GM23338 (cell line): ENCODE measurements at regions not wholly inside any gene's neighbourhood (a gene's known extent, or its start where the extent isn't known, plus 50 kb on each side); places are given as distances from the start of the nearest gene placed in this dataset.

ENCODE experiments used
- ATAC-seq: fragments of 200-7000 bp; cut with Tn5 transposase; 3 replicates; pipeline ENCODE4 v1.9.1; 2020
- DNase-seq: peaks from one replicate; pipeline ENCODE4 v3.0.0-alpha.2; 2015; ENCODE audit warnings: low spot score
- H2AFZ ChIP-seq: fragments of 200-600 bp; sonication (generic); 2 replicates; pipeline ENCODE4 v1.8.0; 2016; ENCODE audit warnings: antibody characterized with exemption, mild to moderate bottlenecking, moderate library complexity
- H3F3A ChIP-seq: fragments of 200-600 bp; sonication (generic); replicated peaks from 2 replicates; pipeline ENCODE4 v1.8.0; 2017; ENCODE audit warnings: antibody characterized with exemption, mixed run types, low read depth
- H3K27ac ChIP-seq: fragments of 200-600 bp; sonication (generic); 2 replicates; pipeline ENCODE4 v1.6.1; 2016; ENCODE audit warnings: low read depth
- H3K27me3 ChIP-seq: fragments of 200-600 bp; sonication (generic); 2 replicates; pipeline ENCODE4 v1.8.0; 2016; ENCODE audit warnings: mild to moderate bottlenecking, mixed run types, moderate library complexity; ENCODE audit not compliant: insufficient read depth
- H3K36me3 ChIP-seq: fragments of 200-600 bp; sonication (generic); 2 replicates; pipeline ENCODE4 v1.8.0; 2016; ENCODE audit warnings: mild to moderate bottlenecking; ENCODE audit not compliant: insufficient read depth
- H3K4me1 ChIP-seq: fragments of 200-600 bp; sonication (generic); 2 replicates; pipeline ENCODE4 v1.8.0; 2016; ENCODE audit warnings: mild to moderate bottlenecking, moderate library complexity; ENCODE audit not compliant: insufficient read depth
- H3K4me2 ChIP-seq: fragments of 200-600 bp; sonication (generic); 2 replicates; pipeline ENCODE4 v1.7.1; 2017; ENCODE audit warnings: mixed run types
- H3K4me3 ChIP-seq: fragments of 200-600 bp; sonication (generic); 2 replicates; pipeline ENCODE4 v1.6.1; 2016; ENCODE audit warnings: mixed run types
- H3K79me2 ChIP-seq: fragments of 200-600 bp; sonication (generic); replicated peaks from 2 replicates; pipeline ENCODE4 v1.8.0; 2017; ENCODE audit warnings: mild to moderate bottlenecking; ENCODE audit not compliant: insufficient read depth
- H3K9me2 ChIP-seq: fragments of 200-600 bp; sonication (generic); 2 replicates; pipeline ENCODE4 v1.8.0; 2017; ENCODE audit not compliant: insufficient read depth
- H4K20me1 ChIP-seq: fragments of 200-600 bp; sonication (generic); replicated peaks from 2 replicates; pipeline ENCODE4 v1.8.0; 2017; ENCODE audit warnings: mild to moderate bottlenecking; ENCODE audit not compliant: insufficient read depth
- H3K27ac Mint-ChIP-seq: 2 replicates; pipeline ENCODE4 v1.8.0; 2020; ENCODE audit warnings: inconsistent platforms, mild to moderate bottlenecking, moderate library complexity, mixed read lengths
- H3K27me3 Mint-ChIP-seq: 3 replicates; pipeline ENCODE4 v1.8.0; 2022; ENCODE audit warnings: low read depth, mild to moderate bottlenecking, moderate library complexity, mixed read lengths, inconsistent platforms; ENCODE audit not compliant: insufficient read depth, poor library complexity
- H3K36me3 Mint-ChIP-seq: 3 replicates; pipeline ENCODE4 v1.8.0; 2021; ENCODE audit warnings: low read depth, mild to moderate bottlenecking, inconsistent platforms, moderate library complexity, mixed read lengths
- H3K4me1 Mint-ChIP-seq: 3 replicates; pipeline ENCODE4 v1.8.0; 2020; ENCODE audit warnings: mild to moderate bottlenecking, inconsistent platforms, mixed read lengths
- H3K4me3 Mint-ChIP-seq: 3 replicates; pipeline ENCODE4 v1.8.0; 2021; ENCODE audit warnings: moderate library complexity, mild to moderate bottlenecking, inconsistent platforms, mixed read lengths
- H3K9me3 Mint-ChIP-seq: 3 replicates; pipeline ENCODE4 v1.8.0; 2020; ENCODE audit warnings: moderate library complexity, mild to moderate bottlenecking, inconsistent platforms, mixed read lengths
- CTCF ChIP-seq, 2 experiments: fragments of 200-600 bp in 1 of 2; sonication (generic) in 1 of 2; conservative IDR thresholded peaks; 2 replicates each; pipeline versions ENCODE4 v1.5.1 to v1.6.1; 2016 to 2017; ENCODE audit warnings: antibody characterized with exemption in 2 of 2, low read depth in 2 of 2, mild to moderate bottlenecking in 2 of 2, moderate library complexity in 1 of 2
- EZH2phosphoT487 ChIP-seq: fragments of 200-600 bp; sonication (generic); IDR thresholded peaks from one replicate; pipeline ENCODE4 v1.8.1; 2018; ENCODE audit warnings: antibody characterized with exemption; ENCODE audit not compliant: unreplicated experiment
- JUNB ChIP-seq: IDR thresholded peaks from one replicate; pipeline ENCODE4 v1.6.1; 2016; ENCODE audit warnings: antibody characterized with exemption; ENCODE audit not compliant: unreplicated experiment
- STAT1 ChIP-seq: IDR thresholded peaks from one replicate; pipeline ENCODE4 v1.6.1; 2016; ENCODE audit warnings: antibody characterized with exemption; ENCODE audit not compliant: unreplicated experiment
- ZNF114 ChIP-seq: fragments of 250-450 bp; sonication (Bioruptor Pico); IDR thresholded peaks from 2 replicates; pipeline ENCODE4 v1.5.0; 2020; ENCODE audit warnings: mild to moderate bottlenecking, moderate library complexity
- ZNF462 ChIP-seq: fragments of 250-450 bp; sonication (Bioruptor Pico); IDR thresholded peaks from 2 replicates; pipeline ENCODE4 v1.5.0; 2020; ENCODE audit warnings: mild to moderate bottlenecking, moderate library complexity

GRCh38 chr6:121849477-121849876 is 414.0 kb downstream of the GJA1 start:
- H3K27me3 Mint-ChIP-seq: no peaks in the 10 kb centered on the region
- H3K79me2 ChIP-seq: no peaks in the 10 kb centered on the region
- H3K4me3 ChIP-seq: no peak overlapping the region
- no peak overlapping the region for H3K4me3 Mint-ChIP-seq
- H3K36me3 ChIP-seq: no peaks in the 10 kb centered on the region
- peaks cover 4% of the 10 kb centered on the region; the same call in 1 of the 3 replicates for H3K36me3 Mint-ChIP-seq
- DNase-seq: peak; percentile 97
- H4K20me1 ChIP-seq: no peaks in the 10 kb centered on the region
- no peak overlapping the region for H3K27ac Mint-ChIP-seq
- no peaks in the 10 kb centered on the region for H3F3A ChIP-seq
- no peaks in the 10 kb centered on the region for H3K27me3 ChIP-seq
- H3K4me2 ChIP-seq: no peak overlapping the region
- H3K4me1 Mint-ChIP-seq: peaks cover 40% of the 10 kb centered on the region
- peak; percentile 83 for ATAC-seq
- 0 out of 3 replicates have a peak, but pooled peaks cover 3% of the 10 kb centered on the region for H3K9me3 Mint-ChIP-seq
- no peak overlapping the region for H3K27ac ChIP-seq
- no peaks in the 10 kb centered on the region for H3K9me2 ChIP-seq
- H2AFZ ChIP-seq: no peak overlapping the region
- peaks cover 30% of the 10 kb centered on the region for H3K4me1 ChIP-seq
- TF ChIP-seq STAT1 (no peak), CTCF (conservative IDR thresholded peaks at IDR 0.05; ENCODE audit: low read depth in 2 of 2) (peak; percentile 92 to 94), ZNF462 (CRISPR knock-in tag) (peak; percentile 82; the same call in 1 of the 2 replicates)

- Mint-ChIP-seq H3K4me1 (peaks cover 40% of the 10 kb centered on the region), H3K36me3 (peaks cover 4% of the 10 kb centered on the region; the same call in 1 of the 3 replicates), H3K9me3 (0 out of 3 replicates have a peak, but pooled peaks cover 3% of the 10 kb centered on the region), H3K27ac (peak overlapping the region; percentile 85), H3K27me3 (no peaks in the 10 kb centered on the region), H3K4me3 (no peak overlapping the region)
- Histone ChIP-seq H3K4me1 (peaks cover 30% of the 10 kb centered on the region), H3K27me3 (no peaks in the 10 kb centered on the region), H3K27ac (peak overlapping the region; percentile 83), H3K4me3 (no peak overlapping the region), H2AFZ (no peak overlapping the region), H4K20me1 (no peaks in the 10 kb centered on the region), H3F3A (no peaks in the 10 kb centered on the region), H3K36me3 (no peaks in the 10 kb centered on the region), H3K4me2 (no peak overlapping the region), H3K9me2 (no peaks in the 10 kb centered on the region), H3K79me2 (no peaks in the 10 kb centered on the region)
- DNase-seq (peak; percentile 84), ATAC-seq (peak; percentile 98)
- TF ChIP-seq ZNF114 (no peak), EZH2phosphoT487 (no peak), JUNB (no peak), STAT1 (no peak)
Measured at GRCh38 chr6:121851056-121851455, 415.6 kb downstream of the GJA1 start.
